Fibroblast of mammary gland (primary cell): ENCODE measurements at regions not wholly inside any gene's neighbourhood (a gene's known extent, or its start where the extent isn't known, plus 50 kb on each side); places are given as distances from the start of the nearest gene placed in this dataset.

Source experiments
- DNase-seq: peaks from one replicate; pipeline ENCODE4 v3.0.0-alpha.2; 2010; ENCODE audit warnings: low read depth
- H3K4me3 ChIP-seq: 2 replicates; pipeline ENCODE4 v1.5.1; 2011; ENCODE audit warnings: low read depth, mild to moderate bottlenecking, low read length, moderate library complexity; ENCODE audit not compliant: control insufficient read depth
- CTCF ChIP-seq: conservative IDR thresholded peaks from 2 replicates; pipeline ENCODE4 v1.5.1; 2011; ENCODE audit warnings: low read depth, low read length, inconsistent platforms; ENCODE audit not compliant: control insufficient read depth, insufficient read depth

- DNase-seq: peak; percentile 67
- TF ChIP-seq CTCF: no peak
- H3K4me3 ChIP-seq: no peak overlapping the region
These were observed 211.3 kb upstream of the PRR16 start for GRCh38 chr5:120252839-120253238.

GRCh38 chr5:120254385-120254784 is 209.7 kb upstream of the PRR16 start:
- no peak overlapping the region for H3K4me3 ChIP-seq
- no peak for DNase-seq
- no peak for TF ChIP-seq CTCF

GRCh38 chr5:120255214-120255613 is 208.9 kb upstream of the PRR16 start:
- H3K4me3 ChIP-seq: no peak overlapping the region
- DNase-seq: no peak
- no peak for TF ChIP-seq CTCF

- no peak for TF ChIP-seq CTCF
- no peak for DNase-seq
- no peak overlapping the region for H3K4me3 ChIP-seq
These were observed 207.7 kb upstream of the PRR16 start for GRCh38 chr5:120256376-120256775.

- TF ChIP-seq CTCF: no peak
- H3K4me3 ChIP-seq: no peak overlapping the region
- DNase-seq: no peak
These were observed 206.6 kb upstream of the PRR16 start for GRCh38 chr5:120257358-120257971.

- no peak overlapping the region for H3K4me3 ChIP-seq
These were observed 206.0 kb upstream of the PRR16 start for GRCh38 chr5:120258123-120258522.

More at GRCh38 chr5:120258123-120258522, 206.0 kb upstream of the PRR16 start:
- TF ChIP-seq CTCF: no peak
- peak; percentile 44 for DNase-seq
